Thyroid gland (tissue), 4 donors: ENCODE measurements at regions not wholly inside any gene's neighbourhood (a gene's known extent, or its start where the extent isn't known, plus 50 kb on each side); places are given as distances from the start of the nearest gene placed in this dataset.

Source experiments
- CTCF ChIP-seq, 6 experiments: fragments of 200-600 bp in 3 of 6; fragments of 450-650 bp in 3 of 6; sonication (generic) in 3 of 6; IDR thresholded peaks; one replicate each; pipeline ENCODE4 v1.5.1; 2016 to 2019; ENCODE audit warnings: antibody characterized with exemption in 6 of 6, mild to moderate bottlenecking in 2 of 6, inconsistent platforms in 1 of 6, moderate library complexity in 1 of 6
- POLR2A ChIP-seq, 2 donors: fragments of 450-650 bp; IDR thresholded peaks; one replicate each; pipeline ENCODE4 v1.6.1; 2017; ENCODE audit warnings: antibody characterized with exemption in 2 of 2, mild to moderate bottlenecking in 2 of 2, moderate library complexity in 1 of 2

GRCh38 chr2:9770006-9770307 is 73.3 kb upstream of the TAF1B start:
- TF ChIP-seq CTCF (IDR thresholded peaks at IDR 0.05), result no peak
- no peak for TF ChIP-seq POLR2A (IDR thresholded peaks at IDR 0.05)
